ENCODE measurements at regions not wholly inside any gene's neighbourhood (a gene's known extent, or its start where the extent isn't known, plus 50 kb on each side); places are given as distances from the start of the nearest gene placed in this dataset.

DNA sequence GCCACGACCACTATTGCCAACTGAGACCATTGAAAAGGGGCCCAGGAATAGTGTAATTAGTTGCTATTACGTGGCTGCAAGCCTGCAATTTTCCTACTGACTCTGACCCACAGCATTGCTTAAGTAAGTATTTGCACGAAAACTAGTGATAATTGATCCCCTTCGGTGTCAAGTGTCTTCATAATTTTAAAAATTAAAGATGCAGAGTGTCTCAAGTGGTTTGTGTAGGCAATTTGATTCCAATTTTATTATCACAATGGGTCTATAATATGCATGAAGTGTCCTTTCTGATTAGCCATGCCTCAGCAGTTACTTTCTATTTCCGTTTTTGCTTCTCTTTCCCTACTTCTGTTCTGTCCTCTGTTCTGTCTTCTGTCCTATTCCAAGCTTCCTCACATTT is 259.2 kb downstream of the C3orf38 start (continued):
- TF ChIP-seq ZNF331 (CRISPR knock-in tag; IDR thresholded peaks at IDR 0.05; ENCODE audit: low read depth) = no peak
- TF ChIP-seq, protein P1, sequence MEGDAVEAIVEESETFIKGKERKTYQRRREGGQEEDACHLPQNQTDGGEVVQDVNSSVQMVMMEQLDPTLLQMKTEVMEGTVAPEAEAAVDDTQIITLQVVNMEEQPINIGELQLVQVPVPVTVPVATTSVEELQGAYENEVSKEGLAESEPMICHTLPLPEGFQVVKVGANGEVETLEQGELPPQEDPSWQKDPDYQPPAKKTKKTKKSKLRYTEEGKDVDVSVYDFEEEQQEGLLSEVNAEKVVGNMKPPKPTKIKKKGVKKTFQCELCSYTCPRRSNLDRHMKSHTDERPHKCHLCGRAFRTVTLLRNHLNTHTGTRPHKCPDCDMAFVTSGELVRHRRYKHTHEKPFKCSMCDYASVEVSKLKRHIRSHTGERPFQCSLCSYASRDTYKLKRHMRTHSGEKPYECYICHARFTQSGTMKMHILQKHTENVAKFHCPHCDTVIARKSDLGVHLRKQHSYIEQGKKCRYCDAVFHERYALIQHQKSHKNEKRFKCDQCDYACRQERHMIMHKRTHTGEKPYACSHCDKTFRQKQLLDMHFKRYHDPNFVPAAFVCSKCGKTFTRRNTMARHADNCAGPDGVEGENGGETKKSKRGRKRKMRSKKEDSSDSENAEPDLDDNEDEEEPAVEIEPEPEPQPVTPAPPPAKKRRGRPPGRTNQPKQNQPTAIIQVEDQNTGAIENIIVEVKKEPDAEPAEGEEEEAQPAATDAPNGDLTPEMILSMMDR (conservative IDR thresholded peaks at IDR 0.05; ENCODE audit: low read depth in 2 of 2) = no peak

DNA sequence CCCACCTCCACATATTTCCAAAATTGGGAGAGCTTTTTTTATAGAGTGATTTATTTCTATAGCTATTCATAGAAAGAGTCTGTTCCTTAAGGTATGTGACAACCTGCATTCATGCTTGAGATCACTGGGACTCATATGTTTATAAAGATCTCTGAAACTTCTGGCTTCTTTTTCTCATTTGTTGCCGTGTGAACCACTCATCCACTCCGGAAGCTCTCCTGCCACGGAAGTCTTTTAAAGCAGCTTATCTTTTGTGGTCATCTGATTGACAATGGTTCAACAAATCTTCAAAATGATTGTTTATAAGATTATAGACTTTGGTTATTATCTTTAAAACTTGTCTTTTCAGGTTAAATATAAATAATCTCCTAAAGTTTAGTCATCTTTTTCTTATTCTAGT is 260.5 kb downstream of the C3orf38 start:
- ATAC-seq (no peak), DNase-seq (ENCODE audit: low spot score) (no peak)
- Mint-ChIP-seq H3K4me1 (peaks cover 4% of the 10 kb centered on the region; the same call in 1 of the 3 replicates), H3K36me3 (ENCODE audit: low read depth) (no peaks in the 10 kb centered on the region), H3K27me3 (ENCODE audit: insufficient read depth, low read depth, poor library complexity) (no peaks in the 10 kb centered on the region), H3K4me3 (no peak overlapping the region), H3K27ac (no peak overlapping the region), H3K9me3 (no peaks in the 10 kb centered on the region; the same call in 2 of the 3 replicates)
- H3K79me2 ChIP-seq (replicated peaks; ENCODE audit: insufficient read depth) = no peaks in the 10 kb centered on the region
- no peaks in the 10 kb centered on the region for H3K27me3 ChIP-seq (ENCODE audit: insufficient read depth)
- no peaks in the 10 kb centered on the region for H3F3A ChIP-seq (replicated peaks; ENCODE audit: low read depth)
- H2AFZ ChIP-seq = no peak overlapping the region
- H3K27ac ChIP-seq (ENCODE audit: low read depth) = no peak overlapping the region
- no peaks in the 10 kb centered on the region for H4K20me1 ChIP-seq (replicated peaks; ENCODE audit: insufficient read depth)
- no peaks in the 10 kb centered on the region for H3K9me2 ChIP-seq (ENCODE audit: insufficient read depth)
- 0 out of 2 replicates have a peak, but pooled peaks cover 3% of the 10 kb centered on the region for H3K4me1 ChIP-seq (ENCODE audit: insufficient read depth)
- H3K36me3 ChIP-seq (ENCODE audit: insufficient read depth) = no peaks in the 10 kb centered on the region
- no peak overlapping the region for H3K4me3 ChIP-seq
- H3K4me2 ChIP-seq = no peak overlapping the region
- TF ChIP-seq NANOG (IDR thresholded peaks at IDR 0.05; ENCODE audit: borderline replicate concordance) (no peak), ZNF331 (CRISPR knock-in tag; IDR thresholded peaks at IDR 0.05; ENCODE audit: low read depth) (no peak), ZNF462 (CRISPR knock-in tag; IDR thresholded peaks at IDR 0.05) (no peak), CREB1 (CRISPR knock-in tag; IDR thresholded peaks at IDR 0.05; ENCODE audit: low read depth) (no peak), JUNB (IDR thresholded peaks at IDR 0.05; ENCODE audit: unreplicated experiment) (no peak), POLR2AphosphoS5 (IDR thresholded peaks at IDR 0.05; ENCODE audit: low read depth) (no peak), ZNF114 (CRISPR knock-in tag; IDR thresholded peaks at IDR 0.05) (no peak)
- TF ChIP-seq, protein P2, sequence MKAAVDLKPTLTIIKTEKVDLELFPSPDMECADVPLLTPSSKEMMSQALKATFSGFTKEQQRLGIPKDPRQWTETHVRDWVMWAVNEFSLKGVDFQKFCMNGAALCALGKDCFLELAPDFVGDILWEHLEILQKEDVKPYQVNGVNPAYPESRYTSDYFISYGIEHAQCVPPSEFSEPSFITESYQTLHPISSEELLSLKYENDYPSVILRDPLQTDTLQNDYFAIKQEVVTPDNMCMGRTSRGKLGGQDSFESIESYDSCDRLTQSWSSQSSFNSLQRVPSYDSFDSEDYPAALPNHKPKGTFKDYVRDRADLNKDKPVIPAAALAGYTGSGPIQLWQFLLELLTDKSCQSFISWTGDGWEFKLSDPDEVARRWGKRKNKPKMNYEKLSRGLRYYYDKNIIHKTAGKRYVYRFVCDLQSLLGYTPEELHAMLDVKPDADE (IDR thresholded peaks at IDR 0.05) = no peak
- TF ChIP-seq, protein P3, sequence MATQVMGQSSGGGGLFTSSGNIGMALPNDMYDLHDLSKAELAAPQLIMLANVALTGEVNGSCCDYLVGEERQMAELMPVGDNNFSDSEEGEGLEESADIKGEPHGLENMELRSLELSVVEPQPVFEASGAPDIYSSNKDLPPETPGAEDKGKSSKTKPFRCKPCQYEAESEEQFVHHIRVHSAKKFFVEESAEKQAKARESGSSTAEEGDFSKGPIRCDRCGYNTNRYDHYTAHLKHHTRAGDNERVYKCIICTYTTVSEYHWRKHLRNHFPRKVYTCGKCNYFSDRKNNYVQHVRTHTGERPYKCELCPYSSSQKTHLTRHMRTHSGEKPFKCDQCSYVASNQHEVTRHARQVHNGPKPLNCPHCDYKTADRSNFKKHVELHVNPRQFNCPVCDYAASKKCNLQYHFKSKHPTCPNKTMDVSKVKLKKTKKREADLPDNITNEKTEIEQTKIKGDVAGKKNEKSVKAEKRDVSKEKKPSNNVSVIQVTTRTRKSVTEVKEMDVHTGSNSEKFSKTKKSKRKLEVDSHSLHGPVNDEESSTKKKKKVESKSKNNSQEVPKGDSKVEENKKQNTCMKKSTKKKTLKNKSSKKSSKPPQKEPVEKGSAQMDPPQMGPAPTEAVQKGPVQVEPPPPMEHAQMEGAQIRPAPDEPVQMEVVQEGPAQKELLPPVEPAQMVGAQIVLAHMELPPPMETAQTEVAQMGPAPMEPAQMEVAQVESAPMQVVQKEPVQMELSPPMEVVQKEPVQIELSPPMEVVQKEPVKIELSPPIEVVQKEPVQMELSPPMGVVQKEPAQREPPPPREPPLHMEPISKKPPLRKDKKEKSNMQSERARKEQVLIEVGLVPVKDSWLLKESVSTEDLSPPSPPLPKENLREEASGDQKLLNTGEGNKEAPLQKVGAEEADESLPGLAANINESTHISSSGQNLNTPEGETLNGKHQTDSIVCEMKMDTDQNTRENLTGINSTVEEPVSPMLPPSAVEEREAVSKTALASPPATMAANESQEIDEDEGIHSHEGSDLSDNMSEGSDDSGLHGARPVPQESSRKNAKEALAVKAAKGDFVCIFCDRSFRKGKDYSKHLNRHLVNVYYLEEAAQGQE (IDR thresholded peaks at IDR 0.05; ENCODE audit: unreplicated experiment) = no peak
- TF ChIP-seq, protein P1 (conservative IDR thresholded peaks at IDR 0.05; ENCODE audit: low read depth in 2 of 2) = no peak

Data from GM23338 (cell line).